ENCODE measurements at regions not wholly inside any gene's neighbourhood (a gene's known extent, or its start where the extent isn't known, plus 50 kb on each side); places are given as distances from the start of the nearest gene placed in this dataset.

- no peak for TF ChIP-seq CTCF (IDR thresholded peaks at IDR 0.05; ENCODE audit: low read length)
- no peak for TF ChIP-seq EZH2 (IDR thresholded peaks at IDR 0.05; ENCODE audit: borderline replicate concordance, low read length)
Measured at GRCh38 chr18:66707473-66707872, 103.6 kb upstream of the CDH19 start.
